ENCODE measurements at regions not wholly inside any gene's neighbourhood (a gene's known extent, or its start where the extent isn't known, plus 50 kb on each side); places are given as distances from the start of the nearest gene placed in this dataset.
"Not testable (repeated sequence)": the region's sequence is repeated elsewhere in the genome, so short reads cannot be mapped to it uniquely, and the experiment has no call there.

GRCh38 chr1:105138458-105138893, 1388.8 kb downstream of the AMY1C start:
- DNase-seq (ENCODE audit: low read depth): no peak

- no peak for DNase-seq (ENCODE audit: low read depth)
These were observed 1423.1 kb downstream of the AMY1C start for GRCh38 chr1:105172788-105173187.

- DNase-seq (ENCODE audit: low read depth): no peak
These were observed 1431.1 kb downstream of the AMY1C start for GRCh38 chr1:105180789-105181188.

- no peak for DNase-seq (ENCODE audit: low read depth)
These were observed 1455.2 kb downstream of the AMY1C start for GRCh38 chr1:105204836-105205371.

- DNase-seq (ENCODE audit: low read depth): no peak
These were observed 1458.9 kb downstream of the AMY1C start for GRCh38 chr1:105208581-105208980.

- no peak for DNase-seq (ENCODE audit: low read depth)
These were observed 1461.0 kb downstream of the AMY1C start for GRCh38 chr1:105210747-105211146.

GRCh38 chr1:105231378-105231777, 1481.7 kb downstream of the AMY1C start:
- DNase-seq (ENCODE audit: low read depth): no peak

GRCh38 chr1:105243411-105243810, 1493.7 kb downstream of the AMY1C start:
- no peak for DNase-seq (ENCODE audit: low read depth)

GRCh38 chr1:105243969-105244368, 1494.3 kb downstream of the AMY1C start:
- no peak for DNase-seq (ENCODE audit: low read depth)

- DNase-seq (ENCODE audit: low read depth): no peak
These were observed 1505.2 kb downstream of the AMY1C start for GRCh38 chr1:105254906-105255305.

- DNase-seq (ENCODE audit: low read depth): no peak
These were observed 1510.3 kb downstream of the AMY1C start for GRCh38 chr1:105260001-105260400.

GRCh38 chr1:105270966-105271365, 1521.3 kb downstream of the AMY1C start:
- no peak for DNase-seq (ENCODE audit: low read depth)

- DNase-seq (ENCODE audit: low read depth): not testable (repeated sequence)
These were observed 1522.7 kb downstream of the AMY1C start for GRCh38 chr1:105272376-105272775.

- DNase-seq (ENCODE audit: low read depth): no peak
These were observed 1545.1 kb downstream of the AMY1C start for GRCh38 chr1:105294838-105295237.

- no peak for DNase-seq (ENCODE audit: low read depth)
These were observed 1560.4 kb downstream of the AMY1C start for GRCh38 chr1:105310063-105310462.

- DNase-seq (ENCODE audit: low read depth): no peak
These were observed 1568.3 kb downstream of the AMY1C start for GRCh38 chr1:105317976-105318375.

- no peak for DNase-seq (ENCODE audit: low read depth)
These were observed 1577.2 kb downstream of the AMY1C start for GRCh38 chr1:105326886-105327285.

GRCh38 chr1:105337420-105337819, 1587.7 kb downstream of the AMY1C start:
- DNase-seq (ENCODE audit: low read depth): no peak

GRCh38 chr1:105343317-105343716, 1593.6 kb downstream of the AMY1C start:
- DNase-seq (ENCODE audit: low read depth): no peak

- DNase-seq (ENCODE audit: low read depth): no peak
These were observed 1609.8 kb downstream of the AMY1C start for GRCh38 chr1:105359457-105359856.

GRCh38 chr1:105362438-105362837, 1612.7 kb downstream of the AMY1C start:
- DNase-seq (ENCODE audit: low read depth): no peak

- DNase-seq (ENCODE audit: low read depth): no peak
These were observed 1618.7 kb downstream of the AMY1C start for GRCh38 chr1:105368446-105368845.

- DNase-seq (ENCODE audit: low read depth): no peak
These were observed 1624.0 kb downstream of the AMY1C start for GRCh38 chr1:105373681-105374080.

- DNase-seq (ENCODE audit: low read depth): no peak
These were observed 1636.8 kb downstream of the AMY1C start for GRCh38 chr1:105386489-105386888.

GRCh38 chr1:105396001-105396400, 1646.3 kb downstream of the AMY1C start:
- no peak for DNase-seq (ENCODE audit: low read depth)
